OCI-M1 (cell line): ENCODE measurements at regions not wholly inside any gene's neighbourhood (a gene's known extent, or its start where the extent isn't known, plus 50 kb on each side); places are given as distances from the start of the nearest gene placed in this dataset.

Source experiments
- DNase-seq: peaks from one replicate; lab custom pipeline; 2025; lab: John Stamatoyannopoulos, UW

GRCh38 chr7:142405122-142405765 lies 147.4 kb upstream of the PRSS58 start:
- no peak for DNase-seq

GRCh38 chr7:142401951-142402350 lies 144.1 kb upstream of the PRSS58 start:
- DNase-seq, result no peak

DNA sequence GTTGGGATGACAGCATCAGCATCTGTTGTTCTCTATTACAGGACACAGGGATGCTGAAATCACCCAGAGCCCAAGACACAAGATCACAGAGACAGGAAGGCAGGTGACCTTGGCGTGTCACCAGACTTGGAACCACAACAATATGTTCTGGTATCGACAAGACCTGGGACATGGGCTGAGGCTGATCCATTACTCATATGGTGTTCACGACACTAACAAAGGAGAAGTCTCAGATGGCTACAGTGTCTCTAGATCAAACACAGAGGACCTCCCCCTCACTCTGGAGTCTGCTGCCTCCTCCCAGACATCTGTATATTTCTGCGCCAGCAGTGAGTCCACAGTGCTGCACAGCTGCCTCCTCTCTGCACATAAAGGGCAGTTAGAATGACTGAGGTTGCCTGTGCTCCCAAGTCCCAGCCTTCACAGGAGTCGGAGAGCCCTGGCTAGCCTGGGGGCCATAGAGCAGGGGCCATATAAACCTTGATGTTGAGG lies 142.2 kb upstream of the PRSS58 start:
- no peak for DNase-seq

GRCh38 chr7:142391191-142391992 lies 133.5 kb upstream of the PRSS58 start:
- peak; percentile 41 for DNase-seq

GRCh38 chr7:142389544-142389943 lies 131.7 kb upstream of the PRSS58 start:
- DNase-seq, result no peak

DNA sequence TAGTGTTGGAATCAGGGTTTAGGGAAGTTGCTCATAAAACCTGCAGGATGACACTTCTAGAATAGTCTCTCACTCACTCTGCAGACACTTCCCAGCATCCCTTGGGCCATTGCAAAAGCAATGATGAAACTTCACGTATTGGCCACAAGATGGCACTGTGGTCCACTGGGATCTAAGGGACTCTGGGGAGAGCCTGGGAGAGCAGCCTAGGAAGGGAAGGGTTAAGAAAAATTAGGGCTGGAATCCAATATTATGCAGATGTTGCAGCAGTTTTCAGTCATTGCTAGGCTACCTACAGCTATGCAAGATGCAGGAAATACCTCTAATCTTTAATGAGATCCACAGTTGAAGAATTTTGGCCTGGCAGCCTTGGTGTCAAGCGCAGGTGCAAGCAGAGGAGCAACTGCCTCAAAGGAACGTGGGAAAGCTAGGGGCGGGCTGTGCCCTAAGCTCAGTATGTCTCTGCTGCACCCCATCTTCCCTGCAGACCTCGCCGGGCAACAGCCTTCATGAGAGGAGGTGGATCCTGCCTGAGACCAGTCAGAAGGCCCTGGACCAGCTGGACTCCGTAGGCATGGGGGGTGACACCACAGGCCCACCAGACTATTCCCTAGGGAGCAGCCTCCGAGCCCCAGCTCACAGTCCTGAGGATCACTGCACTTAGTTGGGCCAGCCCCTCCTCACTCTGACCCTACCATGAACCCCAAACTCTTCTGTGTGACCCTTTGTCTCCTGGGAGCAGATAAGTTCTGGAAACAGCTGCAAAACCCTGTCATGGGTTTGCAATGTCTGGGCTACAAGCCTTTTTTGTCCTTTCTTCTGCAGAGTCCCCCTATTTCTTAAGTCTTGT lies 127.9 kb upstream of the PRSS58 start:
- peak; percentile 78 for DNase-seq

DNA sequence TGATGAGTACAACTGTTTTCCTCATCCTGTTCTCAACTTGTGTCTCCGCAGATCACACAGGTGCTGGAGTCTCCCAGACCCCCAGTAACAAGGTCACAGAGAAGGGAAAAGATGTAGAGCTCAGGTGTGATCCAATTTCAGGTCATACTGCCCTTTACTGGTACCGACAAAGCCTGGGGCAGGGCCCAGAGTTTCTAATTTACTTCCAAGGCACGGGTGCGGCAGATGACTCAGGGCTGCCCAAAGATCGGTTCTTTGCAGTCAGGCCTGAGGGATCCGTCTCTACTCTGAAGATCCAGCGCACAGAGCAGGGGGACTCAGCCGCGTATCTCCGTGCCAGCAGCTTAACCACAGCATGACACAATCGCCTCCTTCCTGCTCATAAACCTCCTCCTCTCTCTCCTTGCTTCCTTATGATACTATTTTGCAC lies 126.7 kb upstream of the PRSS58 start:
- DNase-seq, result peak; percentile 29

- no peak for DNase-seq
Observed at GRCh38 chr7:142383841-142384492, 126.1 kb upstream of the PRSS58 start.

DNA sequence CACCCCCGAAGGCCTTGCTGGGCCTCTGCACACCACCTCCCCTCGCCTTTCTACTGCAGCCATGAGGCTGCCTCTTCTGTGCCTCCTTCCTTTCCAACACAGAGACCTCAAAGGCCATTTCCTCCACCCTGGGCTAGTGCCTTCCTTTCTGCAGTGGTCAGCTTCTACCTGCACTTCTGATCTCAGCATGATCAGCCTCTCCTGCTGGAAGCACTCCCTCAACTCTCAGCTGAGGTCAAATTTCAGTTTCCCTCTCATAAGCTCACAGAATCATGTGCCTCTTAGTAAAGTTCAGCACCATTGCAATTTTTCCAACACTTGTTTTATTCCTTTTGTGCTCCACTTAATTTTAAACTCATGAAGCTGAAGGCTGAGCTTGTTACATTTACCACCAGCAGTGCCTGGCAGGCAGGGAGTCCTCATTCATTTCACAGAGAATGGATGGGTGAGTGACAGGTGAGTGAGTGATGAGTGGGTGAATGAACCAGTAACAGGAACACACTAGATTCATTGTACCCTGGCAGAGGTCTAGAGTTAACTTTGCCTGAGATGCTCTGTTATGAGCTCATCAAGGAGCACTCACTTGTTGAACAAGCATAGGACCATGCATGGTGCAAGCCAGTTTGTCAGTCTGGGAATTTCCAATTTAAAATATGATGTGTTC lies 124.0 kb upstream of the PRSS58 start:
- DNase-seq, result no peak

GRCh38 chr7:142380069-142380468 lies 122.2 kb upstream of the PRSS58 start:
- no peak for DNase-seq

GRCh38 chr7:142379201-142379885 lies 121.5 kb upstream of the PRSS58 start:
- DNase-seq, result no peak

- DNase-seq, result no peak
Observed at GRCh38 chr7:142377567-142377966, 119.7 kb upstream of the PRSS58 start.

GRCh38 chr7:142376356-142376997 lies 118.6 kb upstream of the PRSS58 start:
- DNase-seq, result no peak

DNA sequence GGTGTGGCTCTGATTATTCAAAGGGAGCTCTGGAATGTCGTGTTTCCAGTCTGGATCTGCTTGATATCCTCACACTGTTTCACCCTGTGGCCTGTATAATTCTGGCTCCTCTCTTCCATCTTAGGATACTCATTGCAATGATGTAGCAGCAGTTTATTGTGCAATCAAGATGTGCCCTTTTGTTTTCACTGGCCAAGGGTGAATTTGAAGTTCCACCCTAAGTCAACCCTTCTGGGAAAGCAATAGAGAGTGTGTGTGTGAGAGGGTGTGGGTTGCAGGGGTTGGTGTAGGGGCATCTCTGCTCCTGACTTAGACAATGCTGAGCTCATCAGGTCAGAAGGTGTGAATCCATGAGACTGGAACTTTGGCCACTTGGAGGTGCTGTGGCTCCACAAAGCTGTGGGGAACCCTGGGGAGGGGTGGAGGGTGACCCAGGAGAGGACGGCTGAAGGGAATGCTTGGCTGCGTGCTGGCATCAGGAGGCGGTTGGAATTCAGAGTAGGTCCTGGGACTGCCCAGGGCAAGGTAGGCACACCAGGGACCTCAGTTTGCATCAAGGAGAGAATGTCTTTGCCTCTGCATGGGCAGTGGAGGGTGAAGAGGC lies 118.0 kb upstream of the PRSS58 start:
- peak; percentile 20 for DNase-seq

GRCh38 chr7:142372727-142373126 lies 114.9 kb upstream of the PRSS58 start:
- no peak for DNase-seq

DNA sequence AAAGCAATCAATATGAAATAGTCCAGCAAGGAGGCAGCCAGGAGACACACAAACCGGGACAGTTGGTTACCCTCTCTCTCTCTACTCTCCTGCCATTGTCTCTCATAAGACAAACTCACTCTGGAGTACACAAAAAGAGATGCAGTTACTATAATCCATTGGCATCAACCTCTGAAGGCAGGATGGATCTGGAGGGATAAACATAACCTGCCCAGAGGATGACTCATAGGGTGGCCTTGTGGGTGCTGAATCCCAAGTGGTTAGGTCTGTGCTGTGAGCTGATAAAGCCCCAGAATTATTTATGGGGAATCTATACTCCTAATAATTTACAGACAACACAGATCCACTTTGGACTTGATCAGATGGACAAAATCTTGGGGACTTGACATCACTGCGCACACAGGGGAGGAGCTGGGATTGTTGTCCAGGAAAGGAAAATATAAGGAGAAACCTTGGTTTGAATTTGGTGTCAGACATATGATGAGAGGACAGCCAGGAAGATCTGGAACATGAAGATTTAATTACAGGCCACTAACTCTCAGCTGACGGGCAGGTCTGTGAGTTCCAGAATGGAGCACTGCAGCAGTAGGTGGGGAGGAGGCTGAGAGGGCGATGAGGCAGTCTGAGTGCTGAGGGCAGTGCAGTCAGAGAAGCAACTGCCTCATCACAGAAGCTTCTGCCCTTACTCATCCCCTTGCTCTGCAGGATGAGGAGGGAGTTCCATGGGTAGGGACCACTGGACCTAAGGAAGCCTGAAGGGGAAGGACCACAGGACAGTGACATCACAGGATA lies 113.9 kb upstream of the PRSS58 start:
- DNase-seq, result no peak

GRCh38 chr7:142365410-142365842 lies 107.6 kb upstream of the PRSS58 start:
- DNase-seq, result no peak

DNA sequence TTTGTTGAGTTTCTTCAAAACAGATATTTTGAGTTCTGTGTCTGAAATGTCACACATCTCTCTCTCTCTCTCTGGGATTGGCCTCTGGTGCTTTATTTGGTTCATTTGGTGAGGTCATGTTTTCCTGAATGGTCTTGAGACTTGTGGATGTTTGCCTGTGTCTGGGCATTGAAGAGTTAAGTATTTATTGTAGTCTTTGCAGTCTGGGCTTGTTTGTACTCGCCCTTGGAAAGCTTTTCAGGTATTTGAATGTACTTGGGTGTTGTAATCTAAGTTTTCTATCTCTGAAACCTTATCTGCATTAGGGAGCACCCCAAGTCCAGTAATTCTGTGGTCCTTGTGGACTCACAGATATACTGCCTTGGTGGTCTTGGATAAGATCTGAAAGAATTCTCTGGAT lies 106.7 kb upstream of the PRSS58 start:
- DNase-seq, result no peak

DNA sequence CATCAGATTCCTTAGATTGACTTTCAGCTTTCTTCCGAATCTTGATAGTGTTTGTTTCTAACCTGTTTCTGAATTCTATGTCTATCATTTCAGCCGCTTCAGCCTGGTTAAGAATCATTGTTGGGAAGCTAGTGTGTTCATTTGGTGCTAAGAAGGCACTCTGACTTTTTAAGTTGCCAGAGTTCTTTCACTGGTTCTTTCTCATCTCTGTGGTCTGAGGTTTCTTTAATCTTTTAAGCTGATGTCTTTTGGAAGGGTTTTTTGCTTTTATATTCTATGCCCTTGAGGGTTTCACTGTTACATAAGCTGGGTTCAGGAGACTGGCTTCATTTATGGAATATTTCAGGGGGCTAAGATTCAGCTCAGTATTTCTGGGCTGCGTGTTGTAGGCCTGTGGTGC lies 104.5 kb upstream of the PRSS58 start:
- DNase-seq, result no peak
